GM12891 (cell line): ENCODE measurements at regions not wholly inside any gene's neighbourhood (a gene's known extent, or its start where the extent isn't known, plus 50 kb on each side); places are given as distances from the start of the nearest gene placed in this dataset.

Experiments
- POLR2A ChIP-seq: IDR thresholded peaks from 2 replicates; pipeline ENCODE4 v1.6.1; 2011; ENCODE audit warnings: low read depth, low read length, control low read depth
- POLR2AphosphoS5 ChIP-seq: IDR thresholded peaks from 2 replicates; pipeline ENCODE4 v1.6.1; 2011; ENCODE audit warnings: low read depth, low read length, control low read depth

DNA sequence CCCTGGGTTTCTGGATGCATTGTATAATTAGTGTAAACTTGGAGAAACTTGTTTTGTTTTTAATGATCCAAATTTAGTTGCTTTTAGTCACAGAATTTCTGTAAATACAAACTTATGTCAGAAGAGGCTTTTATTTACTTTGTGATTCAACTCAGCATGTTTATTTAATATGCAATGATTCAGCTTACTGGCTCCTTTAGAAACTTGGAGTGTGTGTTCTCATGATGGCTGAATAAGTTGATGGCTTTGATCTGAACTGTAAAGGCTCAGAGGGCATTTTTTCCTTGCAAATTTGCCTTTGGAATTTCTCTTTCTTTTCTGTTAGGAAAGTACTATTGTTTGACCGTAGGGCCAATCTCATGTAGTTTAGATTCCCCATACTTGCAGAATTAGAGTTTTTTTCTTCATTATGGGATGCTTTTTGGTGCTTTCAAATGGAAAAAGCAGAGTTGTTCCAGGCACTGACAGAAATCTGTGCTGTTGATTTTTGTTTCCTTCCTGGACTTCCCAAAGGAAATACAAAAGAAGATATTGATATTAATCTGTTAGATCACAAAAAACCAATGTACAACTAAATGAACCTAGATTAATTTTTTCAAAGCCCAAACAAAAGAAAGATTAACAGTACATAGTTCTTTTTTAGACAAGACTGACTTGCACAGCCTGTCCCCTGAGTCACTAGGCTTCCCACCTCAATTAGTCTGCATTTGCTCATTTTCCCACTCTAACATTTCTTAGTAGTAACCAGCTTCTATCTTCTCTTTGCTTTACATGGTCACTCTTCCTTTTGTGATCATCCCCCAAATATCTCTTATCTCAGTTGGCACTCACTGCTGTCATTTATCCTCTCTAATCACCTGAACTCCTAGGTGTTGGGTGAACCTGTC lies 96.8 kb upstream of the AGR3 start:
- TF ChIP-seq POLR2AphosphoS5, result no peak
- TF ChIP-seq POLR2A, result no peak
